AG04449 (cell line): ENCODE measurements at regions not wholly inside any gene's neighbourhood (a gene's known extent, or its start where the extent isn't known, plus 50 kb on each side); places are given as distances from the start of the nearest gene placed in this dataset.
"Not testable (repeated sequence)": the region's sequence is repeated elsewhere in the genome, so short reads cannot be mapped to it uniquely, and the experiment has no call there.

Experiments used
- CTCF ChIA-PET: fragments of 350-600 bp; formaldehyde crosslinking; extraction: SDS; loops from one replicate; lab custom pipeline; 2021; ENCODE audit warnings: antibody characterized with exemption; lab: Yijun Ruan, JAX
- POLR2A ChIA-PET: fragments of 400-600, 350-600 bp; formaldehyde crosslinking; extraction: SDS; loops from one replicate; lab custom pipeline; 2020; ENCODE audit warnings: antibody characterized with exemption, inconsistent platforms; lab: Yijun Ruan, JAX
- DNase-seq: peaks from one replicate; pipeline ENCODE4 v3.0.0-alpha.2; 2010; ENCODE audit warnings: low read depth, low spot score
- H3K4me3 ChIP-seq: 2 replicates; pipeline ENCODE4 v1.5.1; 2011; ENCODE audit warnings: low read depth, mild to moderate bottlenecking, control low read depth, low read length
- TF ChIP-seq, protein P1 (sequence below): IDR thresholded peaks from one replicate; pipeline ENCODE4 v1.5.1; 2011; ENCODE audit warnings: mild to moderate bottlenecking, moderate library complexity, low read length, control low read depth, inconsistent platforms; ENCODE audit not compliant: insufficient read depth; ENCODE audit errors: missing control alignments

DNA sequence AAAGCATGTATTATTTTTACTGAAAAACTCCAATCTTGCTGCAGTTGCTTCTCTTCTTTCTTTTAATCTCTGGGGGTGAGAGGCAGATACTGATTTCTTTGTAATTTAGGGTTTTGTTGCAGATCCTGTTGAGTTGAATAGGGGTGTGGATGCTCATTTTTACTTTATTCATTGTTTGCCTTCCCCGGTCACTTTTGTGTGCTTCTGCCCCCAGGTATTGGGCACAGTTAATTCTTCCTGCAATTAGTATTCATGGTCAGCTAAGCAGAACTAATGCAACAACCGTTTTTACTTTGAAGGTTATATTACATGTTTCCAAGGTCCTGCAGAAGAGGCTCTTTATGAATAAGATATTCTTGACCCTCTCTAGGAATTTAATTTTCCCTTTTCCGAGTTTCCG lies 96.4 kb downstream of the BUB3 start:
- POLR2A ChIA-PET = no interaction called here
- CTCF ChIA-PET = no interaction called here
- no peak overlapping the region for H3K4me3 ChIP-seq
- TF ChIP-seq, protein P1, sequence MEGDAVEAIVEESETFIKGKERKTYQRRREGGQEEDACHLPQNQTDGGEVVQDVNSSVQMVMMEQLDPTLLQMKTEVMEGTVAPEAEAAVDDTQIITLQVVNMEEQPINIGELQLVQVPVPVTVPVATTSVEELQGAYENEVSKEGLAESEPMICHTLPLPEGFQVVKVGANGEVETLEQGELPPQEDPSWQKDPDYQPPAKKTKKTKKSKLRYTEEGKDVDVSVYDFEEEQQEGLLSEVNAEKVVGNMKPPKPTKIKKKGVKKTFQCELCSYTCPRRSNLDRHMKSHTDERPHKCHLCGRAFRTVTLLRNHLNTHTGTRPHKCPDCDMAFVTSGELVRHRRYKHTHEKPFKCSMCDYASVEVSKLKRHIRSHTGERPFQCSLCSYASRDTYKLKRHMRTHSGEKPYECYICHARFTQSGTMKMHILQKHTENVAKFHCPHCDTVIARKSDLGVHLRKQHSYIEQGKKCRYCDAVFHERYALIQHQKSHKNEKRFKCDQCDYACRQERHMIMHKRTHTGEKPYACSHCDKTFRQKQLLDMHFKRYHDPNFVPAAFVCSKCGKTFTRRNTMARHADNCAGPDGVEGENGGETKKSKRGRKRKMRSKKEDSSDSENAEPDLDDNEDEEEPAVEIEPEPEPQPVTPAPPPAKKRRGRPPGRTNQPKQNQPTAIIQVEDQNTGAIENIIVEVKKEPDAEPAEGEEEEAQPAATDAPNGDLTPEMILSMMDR = no peak
- DNase-seq = no peak

- H3K4me3 ChIP-seq = no peak overlapping the region
- ChIA-PET CTCF (no interaction called here), POLR2A (no interaction called here)
- TF ChIP-seq, protein P1 = no peak
- no peak for DNase-seq
These were observed 98.6 kb downstream of the BUB3 start for GRCh38 chr10:123252779-123253178.

DNA sequence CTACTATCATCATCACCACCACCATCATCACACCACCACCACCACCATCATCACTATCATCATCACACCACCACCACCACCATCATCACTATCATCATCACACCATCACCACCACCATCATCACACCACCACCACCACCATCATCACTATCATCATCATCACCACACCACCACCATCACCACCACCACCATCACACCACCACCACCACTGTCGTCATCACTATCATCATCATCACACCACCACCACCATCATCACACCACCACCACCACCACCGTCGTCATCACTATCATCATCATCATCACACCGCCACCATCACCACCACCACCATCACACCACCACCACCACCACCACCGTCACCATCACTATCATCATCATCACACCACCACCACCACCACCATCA lies 100.1 kb downstream of the BUB3 start:
- CTCF ChIA-PET, DNase-seq, H3K4me3 ChIP-seq, POLR2A ChIA-PET: not testable (repeated sequence)

- POLR2A ChIA-PET = no interaction called here
These were observed 103.8 kb downstream of the BUB3 start for GRCh38 chr10:123257904-123258456.

DNA sequence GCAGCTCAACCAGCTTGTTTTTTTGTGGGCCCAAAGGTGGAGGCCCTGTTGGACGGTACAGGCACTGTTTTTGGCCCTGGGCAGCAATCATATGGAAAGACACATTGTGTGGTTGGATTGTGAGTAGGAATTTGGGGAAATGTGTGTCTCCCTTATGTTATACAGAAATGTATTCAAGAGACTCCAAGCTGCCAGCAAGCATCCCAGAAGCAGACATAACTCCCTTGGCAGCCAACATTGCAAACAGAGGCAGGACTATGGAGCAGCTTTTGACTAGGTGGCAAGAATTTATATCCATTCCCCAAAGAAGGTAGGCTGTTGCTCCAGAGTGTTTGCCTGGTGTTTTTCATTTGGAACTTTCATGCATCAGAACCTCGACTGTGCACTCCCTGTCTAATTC lies 104.9 kb downstream of the BUB3 start:
- CTCF ChIA-PET = no interaction called here
- TF ChIP-seq, protein P1 = no peak
- H3K4me3 ChIP-seq = no peak overlapping the region
- no peak for DNase-seq
- POLR2A ChIA-PET = interaction anchor here (0.7 kb wide), 1 partner anchor 279 kb away, joined by 3 read pairs; the partner anchor contains the start of gene PSTK

More at GRCh38 chr10:123257904-123258456, 103.8 kb downstream of the BUB3 start:
- TF ChIP-seq, protein P1 = no peak
- no peak overlapping the region for H3K4me3 ChIP-seq
- CTCF ChIA-PET = no interaction called here
- no peak for DNase-seq

DNA sequence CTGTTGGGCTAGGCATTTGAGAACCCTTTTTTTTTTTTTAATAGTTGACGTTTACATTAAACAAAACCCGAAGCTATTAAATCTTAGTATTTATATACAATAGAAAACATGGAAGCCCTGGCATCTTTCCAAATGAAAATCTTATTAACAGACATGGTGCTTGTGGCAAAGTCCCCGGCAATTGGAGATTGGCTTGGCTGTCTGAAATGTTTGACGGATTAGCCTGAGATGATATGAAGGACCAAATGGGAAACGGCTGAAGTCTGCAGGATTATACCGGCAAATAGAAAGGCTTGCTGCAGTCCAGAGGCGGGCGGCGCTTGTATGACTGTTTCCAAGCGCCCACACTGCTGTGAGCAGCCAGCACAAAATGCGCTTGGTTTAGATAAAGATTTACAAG lies 105.6 kb downstream of the BUB3 start:
- ChIA-PET POLR2A (no interaction called here), CTCF (no interaction called here)
- TF ChIP-seq, protein P1 = no peak

DNA sequence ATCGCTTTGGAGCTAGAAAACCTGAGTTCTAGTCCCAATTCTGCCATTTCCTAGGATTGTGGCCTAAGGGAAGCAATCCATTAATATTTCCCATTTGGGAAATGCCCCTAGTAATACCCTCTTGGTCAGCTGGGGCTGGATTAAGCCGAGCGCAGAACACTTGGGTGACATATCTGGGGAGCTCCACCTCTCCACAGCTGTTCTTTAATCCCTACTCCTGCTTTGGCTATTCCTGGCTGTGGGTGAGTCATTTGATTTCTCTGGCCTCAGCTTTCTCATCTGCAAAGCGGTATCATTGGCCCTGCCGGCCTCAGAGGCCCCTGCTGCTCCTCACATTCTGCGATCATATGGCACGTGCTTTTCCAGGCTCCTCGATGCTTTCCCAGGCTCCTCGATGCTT lies 108.3 kb downstream of the BUB3 start:
- no peak for DNase-seq
- CTCF ChIA-PET = no interaction called here
- no peak overlapping the region for H3K4me3 ChIP-seq
- TF ChIP-seq, protein P1 = no peak
- POLR2A ChIA-PET = no interaction called here

More for the DNA sequence above, 105.6 kb downstream of the BUB3 start:
- no peak overlapping the region for H3K4me3 ChIP-seq
- no peak for DNase-seq
